Activated T-helper 1 cell treated with Interleukin-2 at 50 U/mL for 16 hours (primary cell): ENCODE measurements at regions not wholly inside any gene's neighbourhood (a gene's known extent, or its start where the extent isn't known, plus 50 kb on each side); places are given as distances from the start of the nearest gene placed in this dataset.

Experiments
- DNase-seq: peaks from one replicate; pipeline ENCODE4 v3.0.0-alpha.2; 2020; ENCODE audit warnings: low read depth

- no peak for DNase-seq
Measured at GRCh38 chr5:67364381-67364970, 167.9 kb upstream of the CD180 start.

- DNase-seq: no peak
Measured at GRCh38 chr5:67363963-67364362, 167.4 kb upstream of the CD180 start.

GRCh38 chr5:67363180-67363709 is 166.6 kb upstream of the CD180 start:
- DNase-seq: no peak

- DNase-seq: no peak
Measured at GRCh38 chr5:67361932-67362729, 165.5 kb upstream of the CD180 start.

GRCh38 chr5:67360047-67360446 is 163.4 kb upstream of the CD180 start:
- DNase-seq: no peak

GRCh38 chr5:67358186-67358585 is 161.6 kb upstream of the CD180 start:
- no peak for DNase-seq

- DNase-seq: no peak
Measured at GRCh38 chr5:67355120-67355713, 158.6 kb upstream of the CD180 start.

- no peak for DNase-seq
Measured at GRCh38 chr5:67353500-67354450, 157.2 kb upstream of the CD180 start.

GRCh38 chr5:67350618-67351201 is 154.1 kb upstream of the CD180 start:
- no peak for DNase-seq

GRCh38 chr5:67350185-67350584 is 153.6 kb upstream of the CD180 start:
- no peak for DNase-seq

GRCh38 chr5:67347821-67348220 is 151.2 kb upstream of the CD180 start:
- no peak for DNase-seq

- DNase-seq: no peak
Measured at GRCh38 chr5:67346611-67347010, 150.0 kb upstream of the CD180 start.

GRCh38 chr5:67344870-67345269 is 148.3 kb upstream of the CD180 start:
- no peak for DNase-seq

- no peak for DNase-seq
Measured at GRCh38 chr5:67343835-67344234, 147.2 kb upstream of the CD180 start.

GRCh38 chr5:67341478-67341877 is 144.9 kb upstream of the CD180 start:
- no peak for DNase-seq

- no peak for DNase-seq
Measured at GRCh38 chr5:67339219-67339767, 142.7 kb upstream of the CD180 start.

- DNase-seq: no peak
Measured at GRCh38 chr5:67338421-67338820, 141.8 kb upstream of the CD180 start.

- DNase-seq: no peak
Measured at GRCh38 chr5:67337751-67338150, 141.2 kb upstream of the CD180 start.

GRCh38 chr5:67335426-67335825 is 138.8 kb upstream of the CD180 start:
- DNase-seq: no peak

- no peak for DNase-seq
Measured at GRCh38 chr5:67334373-67334772, 137.8 kb upstream of the CD180 start.

GRCh38 chr5:67333171-67333570 is 136.6 kb upstream of the CD180 start:
- DNase-seq: no peak
